Colonic mucosa (tissue), 4 donors: ENCODE measurements at regions not wholly inside any gene's neighbourhood (a gene's known extent, or its start where the extent isn't known, plus 50 kb on each side); places are given as distances from the start of the nearest gene placed in this dataset.

ENCODE experiments used
- DNase-seq: peaks from one replicate; pipeline ENCODE4 v3.0.0-alpha.2; 2020
- H3K27ac ChIP-seq: fragments of 200-600 bp; one replicate; pipeline ENCODE4 v1.8.0; 2021
- H3K27me3 ChIP-seq: fragments of 200-600 bp; one replicate; pipeline ENCODE4 v1.8.0; 2021
- H3K36me3 ChIP-seq: fragments of 200-600 bp; one replicate; pipeline ENCODE4 v1.8.0; 2021
- H3K4me1 ChIP-seq: fragments of 200-600 bp; one replicate; pipeline ENCODE4 v1.8.0; 2021; ENCODE audit warnings: mild to moderate bottlenecking
- H3K4me3 ChIP-seq: fragments of 200-600 bp; one replicate; pipeline ENCODE4 v1.8.0; 2021
- H3K9ac ChIP-seq, 2 donors: one replicate each; pipeline ENCODE4 v1.7.0; 2013; ENCODE audit warnings: control low read depth in 2 of 2, low read depth in 2 of 2, low read length in 2 of 2
- H3K9me3 ChIP-seq: fragments of 200-600 bp; one replicate; pipeline ENCODE4 v1.8.0; 2021
- intact Hi-C: fragments of 100-400 bp; cut with DNase I; formaldehyde crosslinking; loops from one replicate; pipeline ENCODE4 v1.14.1; 2022
- TF ChIP-seq, protein P1 (sequence below): fragments of 200-600 bp; IDR thresholded peaks from one replicate; pipeline ENCODE4 v1.8.0; 2022; ENCODE audit warnings: antibody characterized with exemption, mild to moderate bottlenecking
- donor health status: healthy.
- donor health status: DM: no; HTN: no; CAD: no.
- donor health status: DM: no; HTN: no; CAD: no.

DNA sequence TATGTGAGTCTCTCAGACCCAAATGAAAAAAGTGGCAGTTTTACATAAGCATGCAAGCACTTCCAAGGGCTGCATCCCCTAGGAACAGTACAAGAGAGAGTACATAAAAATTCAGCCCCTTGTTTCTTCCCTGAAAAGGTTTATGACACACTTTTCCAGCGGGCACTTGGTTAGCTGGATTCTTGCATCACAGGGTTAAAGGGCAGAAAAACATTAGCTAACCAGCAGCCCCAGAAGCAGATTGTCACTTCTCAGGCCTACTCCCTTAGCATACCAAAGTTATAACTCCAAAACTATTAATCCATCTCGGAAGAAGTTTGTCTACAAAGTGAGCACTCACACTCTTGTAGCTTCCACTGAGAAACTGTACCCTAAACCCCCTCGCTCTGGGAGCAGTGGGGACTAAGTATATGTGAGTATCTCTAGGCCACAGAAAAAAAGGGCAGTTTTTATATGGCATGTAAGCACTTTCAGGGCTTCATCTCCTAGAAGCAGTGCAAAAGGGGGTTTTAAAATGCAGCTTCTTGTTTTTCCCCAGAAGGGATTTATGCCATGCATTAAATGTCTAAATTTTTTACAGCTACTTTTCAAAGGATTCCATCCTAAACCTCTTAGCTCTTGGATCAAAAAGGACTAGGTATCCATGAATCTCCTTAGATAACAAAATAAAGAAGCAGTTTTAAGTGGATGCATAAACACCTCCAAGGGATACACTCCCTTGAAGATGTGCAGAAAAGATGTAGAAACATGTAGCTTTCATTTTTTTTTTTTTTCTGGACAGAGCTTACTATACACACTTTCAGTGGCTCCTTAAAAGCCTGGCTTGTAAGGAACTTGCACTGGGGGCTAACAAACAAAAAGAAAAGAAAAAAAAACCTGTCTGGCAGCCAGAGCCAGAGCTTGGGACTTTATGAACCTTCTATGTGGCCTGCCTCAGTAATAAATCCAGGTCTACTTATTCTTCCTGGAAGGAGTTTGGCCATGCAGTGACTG is 956.7 kb downstream of the CCSER2 start:
- Histone ChIP-seq H3K27me3 (no peaks in the 10 kb centered on the region), H3K9ac (no peak overlapping the region), H3K4me1 (no peaks in the 10 kb centered on the region), H3K36me3 (no peaks in the 10 kb centered on the region), H3K27ac (no peak overlapping the region), H3K9me3 (no peaks in the 10 kb centered on the region), H3K4me3 (no peak overlapping the region)
- intact Hi-C loops = no loop called here
- DNase-seq = no peak
- TF ChIP-seq, protein P1, sequence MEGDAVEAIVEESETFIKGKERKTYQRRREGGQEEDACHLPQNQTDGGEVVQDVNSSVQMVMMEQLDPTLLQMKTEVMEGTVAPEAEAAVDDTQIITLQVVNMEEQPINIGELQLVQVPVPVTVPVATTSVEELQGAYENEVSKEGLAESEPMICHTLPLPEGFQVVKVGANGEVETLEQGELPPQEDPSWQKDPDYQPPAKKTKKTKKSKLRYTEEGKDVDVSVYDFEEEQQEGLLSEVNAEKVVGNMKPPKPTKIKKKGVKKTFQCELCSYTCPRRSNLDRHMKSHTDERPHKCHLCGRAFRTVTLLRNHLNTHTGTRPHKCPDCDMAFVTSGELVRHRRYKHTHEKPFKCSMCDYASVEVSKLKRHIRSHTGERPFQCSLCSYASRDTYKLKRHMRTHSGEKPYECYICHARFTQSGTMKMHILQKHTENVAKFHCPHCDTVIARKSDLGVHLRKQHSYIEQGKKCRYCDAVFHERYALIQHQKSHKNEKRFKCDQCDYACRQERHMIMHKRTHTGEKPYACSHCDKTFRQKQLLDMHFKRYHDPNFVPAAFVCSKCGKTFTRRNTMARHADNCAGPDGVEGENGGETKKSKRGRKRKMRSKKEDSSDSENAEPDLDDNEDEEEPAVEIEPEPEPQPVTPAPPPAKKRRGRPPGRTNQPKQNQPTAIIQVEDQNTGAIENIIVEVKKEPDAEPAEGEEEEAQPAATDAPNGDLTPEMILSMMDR = no peak

- Histone ChIP-seq H3K9ac (no peak overlapping the region), H3K36me3 (no peaks in the 10 kb centered on the region), H3K27ac (no peak overlapping the region), H3K27me3 (no peaks in the 10 kb centered on the region), H3K4me3 (no peak overlapping the region), H3K9me3 (no peaks in the 10 kb centered on the region), H3K4me1 (no peaks in the 10 kb centered on the region)
- no peak for DNase-seq
- TF ChIP-seq, protein P1 = no peak
- intact Hi-C loops = no loop called here
Measured at GRCh38 chr10:85293483-85293882, 965.1 kb downstream of the CCSER2 start.

- Histone ChIP-seq H3K4me3 (no peak overlapping the region), H3K4me1 (no peaks in the 10 kb centered on the region), H3K9me3 (no peaks in the 10 kb centered on the region), H3K27me3 (no peaks in the 10 kb centered on the region), H3K36me3 (no peaks in the 10 kb centered on the region), H3K27ac (no peak overlapping the region), H3K9ac (no peak overlapping the region)
- TF ChIP-seq, protein P1 = no peak
- no peak for DNase-seq
- intact Hi-C loops = no loop called here
Measured at GRCh38 chr10:85311613-85312337, 983.4 kb downstream of the CCSER2 start.

GRCh38 chr10:85315657-85316056 is 987.3 kb downstream of the CCSER2 start:
- no peak overlapping the region for H3K9ac ChIP-seq
- H3K4me1 ChIP-seq = no peaks in the 10 kb centered on the region
- TF ChIP-seq, protein P1 = no peak
- intact Hi-C loops = no loop called here
- H3K27ac ChIP-seq = no peak overlapping the region
- no peak for DNase-seq
- no peaks in the 10 kb centered on the region for H3K36me3 ChIP-seq
- H3K4me3 ChIP-seq = no peak overlapping the region
- no peaks in the 10 kb centered on the region for H3K9me3 ChIP-seq
- no peaks in the 10 kb centered on the region for H3K27me3 ChIP-seq

DNA sequence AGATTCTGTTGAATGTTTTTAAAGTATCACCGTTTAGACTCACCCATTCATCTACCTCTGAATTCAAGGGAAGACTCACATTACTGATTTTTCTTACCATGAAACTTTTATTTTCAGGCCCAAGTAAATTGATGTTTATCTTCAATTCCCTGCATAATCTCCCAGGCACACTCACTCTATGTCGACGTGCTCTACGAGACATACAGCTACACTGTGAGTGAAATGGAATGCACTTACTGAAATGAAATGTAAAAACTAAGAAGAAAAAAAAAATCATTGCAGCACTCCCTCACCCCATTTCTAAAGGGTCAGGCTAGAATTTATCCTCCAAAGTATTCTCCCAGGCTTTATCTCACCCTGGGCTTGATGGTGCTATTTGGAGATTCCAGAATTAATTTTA is 987.9 kb downstream of the CCSER2 start:
- Histone ChIP-seq H3K9ac (no peak overlapping the region), H3K36me3 (no peaks in the 10 kb centered on the region), H3K9me3 (no peaks in the 10 kb centered on the region), H3K4me1 (no peaks in the 10 kb centered on the region), H3K4me3 (no peak overlapping the region), H3K27me3 (no peaks in the 10 kb centered on the region), H3K27ac (no peak overlapping the region)
- no peak for DNase-seq
- intact Hi-C loops = no loop called here
- TF ChIP-seq, protein P1 = no peak
